Suppressor macrophage treated with lipopolysaccharide for 4 hours (primary cell): ENCODE measurements at regions not wholly inside any gene's neighbourhood (a gene's known extent, or its start where the extent isn't known, plus 50 kb on each side); places are given as distances from the start of the nearest gene placed in this dataset.

Source experiments
- DNase-seq: peaks from one replicate; pipeline ENCODE4 v3.0.0-alpha.2; 2020

- no peak for DNase-seq
Measured at GRCh38 chr15:47824147-47824546, 106.8 kb downstream of the SEMA6D start.

DNA sequence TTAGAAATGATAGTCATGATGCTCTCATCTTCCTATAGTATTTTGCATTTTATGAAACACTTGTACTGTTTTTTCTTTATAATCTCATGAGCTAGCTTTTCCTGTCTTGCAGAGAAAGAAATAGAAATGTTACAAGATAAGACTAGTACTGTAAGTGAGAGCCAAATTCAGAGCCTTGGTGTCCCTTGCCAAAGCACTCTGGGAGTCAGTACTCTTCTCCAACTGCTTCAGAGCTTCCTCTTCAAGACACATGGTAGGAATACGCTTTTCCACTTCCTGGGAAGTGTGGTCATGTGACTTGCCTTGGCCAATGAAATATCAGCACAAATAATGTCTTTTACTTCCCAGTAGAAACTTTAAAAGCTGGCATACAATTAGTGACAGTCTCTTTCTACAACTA is 112.4 kb downstream of the SEMA6D start:
- DNase-seq: no peak

DNA sequence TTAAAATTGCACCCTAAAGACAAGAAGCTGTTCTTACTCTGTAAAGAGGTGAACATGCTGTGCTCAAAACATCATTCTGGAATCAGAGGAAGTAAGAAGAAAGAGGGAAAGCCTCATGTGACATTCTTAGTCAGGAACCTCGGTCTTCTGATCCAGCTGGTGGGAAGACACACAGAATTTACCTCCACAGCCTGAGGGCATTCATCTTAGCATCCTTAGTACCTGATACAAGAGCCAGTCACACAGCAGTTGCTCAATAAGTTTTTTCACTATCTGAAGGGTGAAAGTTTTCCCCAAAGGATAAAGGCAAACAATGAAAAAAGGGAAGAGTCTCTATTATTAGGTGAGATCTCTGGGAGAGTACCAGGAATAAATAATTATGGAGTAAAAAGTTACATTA is 116.8 kb downstream of the SEMA6D start:
- no peak for DNase-seq

- no peak for DNase-seq
Measured at GRCh38 chr15:47839233-47839825, 122.0 kb downstream of the SEMA6D start.

- no peak for DNase-seq
Measured at GRCh38 chr15:47843124-47843663, 125.9 kb downstream of the SEMA6D start.

- DNase-seq: no peak
Measured at GRCh38 chr15:47844437-47844836, 127.1 kb downstream of the SEMA6D start.

DNA sequence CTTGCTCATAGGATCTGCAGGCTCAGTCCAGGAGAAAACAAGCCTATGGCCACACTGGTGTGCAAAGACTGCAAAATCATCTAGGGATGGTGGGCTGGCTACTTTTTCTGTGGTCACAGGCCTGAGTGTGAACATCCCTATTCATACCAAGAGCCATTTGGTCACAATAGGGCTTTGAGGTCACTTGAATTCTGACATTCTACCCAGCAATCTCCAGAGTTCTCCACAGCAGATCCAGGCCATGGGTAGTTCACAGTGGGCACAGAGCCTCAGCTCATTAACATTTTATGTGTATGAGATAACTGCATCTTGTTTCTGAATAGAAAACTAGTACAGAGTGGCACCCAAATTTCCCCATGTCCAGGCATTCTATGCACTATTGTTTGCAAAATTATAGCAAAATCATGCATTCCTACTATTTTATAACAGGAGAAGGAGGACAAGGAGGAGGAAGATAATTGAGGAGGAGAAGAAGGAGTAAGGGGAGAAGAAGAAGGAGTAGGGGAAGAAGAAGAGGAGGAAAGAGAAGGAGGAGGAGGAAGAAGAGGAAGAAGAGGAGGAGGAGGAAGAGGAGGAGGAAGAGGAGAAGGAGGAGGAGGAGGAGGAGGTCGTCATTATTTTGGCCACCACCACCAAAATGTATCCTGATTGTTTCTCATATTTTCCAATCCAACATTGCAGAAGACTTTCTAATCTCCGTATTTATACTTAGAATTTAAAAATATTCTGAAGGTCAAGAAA is 129.0 kb downstream of the SEMA6D start:
- no peak for DNase-seq

DNA sequence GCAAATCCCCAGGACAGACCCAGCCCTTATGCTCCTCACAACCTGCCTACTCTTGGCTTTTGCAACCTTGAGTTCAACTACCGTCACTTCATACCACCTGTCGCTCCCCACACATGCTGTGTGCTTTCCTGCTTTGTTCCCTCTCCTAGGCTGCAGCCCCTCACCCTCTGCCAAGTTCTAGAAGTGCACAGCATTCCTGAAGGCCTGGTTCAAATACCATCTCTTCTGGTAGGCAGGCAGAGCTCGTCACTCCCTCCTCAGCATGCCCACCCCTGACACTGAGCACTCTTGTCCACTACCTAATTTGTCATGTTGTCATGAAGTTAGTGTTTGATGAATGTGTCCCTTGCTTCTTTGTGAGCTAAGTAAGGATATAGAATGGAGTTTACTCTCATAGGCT is 129.6 kb downstream of the SEMA6D start:
- DNase-seq: no peak

- DNase-seq: no peak
Measured at GRCh38 chr15:47856071-47856470, 138.8 kb downstream of the SEMA6D start.

- DNase-seq: no peak
Measured at GRCh38 chr15:47857014-47857775, 139.9 kb downstream of the SEMA6D start.

DNA sequence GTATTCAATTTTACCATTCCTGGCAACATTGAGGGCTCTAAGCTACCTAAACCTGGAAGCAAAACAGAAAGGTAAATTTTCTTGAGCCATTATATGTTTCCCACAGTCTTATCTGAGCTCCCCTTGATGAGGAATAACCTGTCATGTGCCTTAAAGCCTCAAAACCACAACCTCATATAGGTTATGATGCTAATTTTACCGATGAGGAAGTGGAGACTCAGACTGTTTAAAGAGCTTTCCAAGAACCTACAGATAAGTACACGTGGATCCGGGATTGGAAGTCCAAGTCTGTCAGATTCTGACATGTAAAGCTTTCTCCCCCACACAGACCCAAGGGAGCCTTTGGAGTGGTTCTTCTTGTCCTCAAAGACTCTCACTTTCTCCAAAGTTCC is 140.5 kb downstream of the SEMA6D start:
- DNase-seq: no peak

DNA sequence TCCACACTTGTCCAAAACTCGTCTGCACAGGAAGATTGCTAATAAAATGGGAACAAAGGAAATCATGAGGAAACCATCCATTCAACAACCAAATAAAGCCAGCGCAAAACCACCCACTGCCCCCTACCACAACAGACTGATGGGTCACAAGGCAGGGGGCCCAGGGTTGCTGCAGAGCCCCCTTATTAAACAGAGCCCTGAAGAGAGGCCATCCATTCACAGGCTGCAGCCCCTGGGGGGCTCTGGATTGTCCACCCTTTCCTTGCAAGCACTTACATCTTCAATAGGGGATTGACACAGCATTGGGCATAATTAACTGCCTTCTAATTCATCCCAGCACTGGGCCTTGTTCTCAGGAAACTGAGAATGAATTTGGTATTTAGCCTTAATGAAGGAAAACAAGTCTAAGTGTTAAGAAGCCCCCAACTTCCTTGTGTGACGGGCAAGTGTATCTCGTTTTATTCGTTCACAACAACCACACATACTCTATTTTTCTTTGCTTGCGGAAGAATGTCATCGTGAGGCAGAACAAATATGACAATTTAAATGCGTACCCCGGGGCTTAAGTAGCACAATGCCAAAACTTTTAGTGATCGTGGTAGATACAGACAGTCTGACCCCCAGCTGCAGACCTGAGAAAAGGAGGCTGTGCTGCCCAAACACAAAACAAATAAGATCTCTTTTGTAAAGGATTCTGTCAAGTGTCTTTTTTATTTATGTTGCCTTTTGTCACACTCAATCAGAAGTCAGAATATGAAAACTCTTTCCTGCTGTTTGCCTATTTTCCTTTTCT is 144.0 kb downstream of the SEMA6D start:
- no peak for DNase-seq

DNA sequence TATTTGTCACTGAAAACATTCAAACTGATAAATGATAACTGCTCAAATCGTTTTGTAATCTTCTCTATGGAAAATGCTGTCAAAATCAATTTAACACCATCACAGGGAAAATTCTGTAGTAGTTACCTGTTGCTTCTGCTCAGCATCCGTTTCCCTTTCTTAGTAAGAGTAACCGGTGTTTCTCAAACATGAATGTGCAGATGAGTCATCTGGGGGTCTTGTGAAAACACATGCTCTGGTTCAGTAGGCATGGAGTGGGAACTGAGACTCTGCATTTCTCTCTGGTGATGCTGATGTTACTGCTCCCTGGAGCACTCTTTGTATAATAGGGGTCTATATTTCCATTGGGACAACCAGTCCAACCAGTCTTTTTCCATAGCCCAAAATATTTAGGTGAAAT is 145.1 kb downstream of the SEMA6D start:
- DNase-seq: no peak

GRCh38 chr15:47866446-47866845 is 149.1 kb downstream of the SEMA6D start:
- no peak for DNase-seq

DNA sequence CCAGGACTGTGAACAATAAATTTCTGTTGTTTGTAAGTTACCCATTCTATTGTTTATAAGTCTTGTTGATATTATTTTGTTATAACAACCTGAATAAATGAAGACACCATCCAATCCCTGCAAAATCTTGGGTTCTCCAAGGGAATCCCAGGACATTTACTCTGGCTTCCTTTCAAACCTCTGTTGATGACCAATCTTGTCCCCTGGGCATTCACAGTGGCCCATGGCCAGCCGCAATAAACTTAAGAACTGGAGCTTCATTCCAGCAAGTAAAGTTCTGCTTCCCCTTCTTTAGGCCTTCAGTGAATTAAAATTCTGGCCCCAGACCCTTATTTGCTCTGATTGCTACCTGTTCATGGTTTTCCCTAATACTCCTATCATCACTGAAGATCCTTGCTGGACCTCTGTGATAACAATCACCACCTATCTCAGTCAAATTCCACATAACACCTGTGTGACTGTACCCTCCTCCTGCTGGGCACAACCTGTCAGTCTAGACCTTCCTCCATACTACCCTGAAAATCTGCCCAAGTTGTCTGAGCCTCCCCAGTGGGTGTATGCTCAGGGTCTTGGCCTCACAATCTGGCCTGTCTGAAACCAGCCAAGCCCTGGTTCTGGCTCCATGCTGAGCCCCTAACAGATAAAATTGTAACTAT is 153.1 kb downstream of the SEMA6D start:
- no peak for DNase-seq

DNA sequence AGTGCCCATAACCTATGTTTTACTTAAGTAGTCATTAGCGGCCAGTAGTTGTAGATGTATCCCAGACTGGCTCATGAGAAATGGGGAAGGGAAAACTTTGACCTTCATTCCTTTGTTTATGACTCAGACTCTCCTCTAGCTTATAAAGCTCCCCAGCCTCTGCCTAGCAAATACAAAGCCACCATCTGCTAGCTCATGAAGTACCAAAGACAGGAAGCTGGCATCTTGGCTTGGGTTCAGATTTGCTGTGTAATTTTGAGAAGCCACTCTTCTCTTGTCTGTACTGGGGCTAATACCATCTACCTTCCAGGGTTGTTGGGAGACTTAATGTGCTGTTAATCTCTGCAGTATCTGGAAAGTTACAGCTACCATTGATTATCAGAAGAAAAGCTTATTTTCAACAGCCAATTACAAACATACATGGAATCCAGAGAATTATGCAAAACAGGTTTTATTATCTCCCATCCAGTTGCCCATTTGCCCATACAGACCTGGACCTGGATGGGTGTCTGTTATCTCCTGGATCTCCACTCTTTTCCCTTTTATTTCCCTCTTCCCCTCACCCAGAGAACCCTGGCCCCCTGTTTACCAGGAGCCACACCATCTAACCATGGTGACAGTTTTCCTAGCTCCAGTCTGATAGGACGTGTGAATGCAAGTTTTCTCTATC is 153.8 kb downstream of the SEMA6D start:
- no peak for DNase-seq

- no peak for DNase-seq
Measured at GRCh38 chr15:47872208-47872607, 154.9 kb downstream of the SEMA6D start.

DNA sequence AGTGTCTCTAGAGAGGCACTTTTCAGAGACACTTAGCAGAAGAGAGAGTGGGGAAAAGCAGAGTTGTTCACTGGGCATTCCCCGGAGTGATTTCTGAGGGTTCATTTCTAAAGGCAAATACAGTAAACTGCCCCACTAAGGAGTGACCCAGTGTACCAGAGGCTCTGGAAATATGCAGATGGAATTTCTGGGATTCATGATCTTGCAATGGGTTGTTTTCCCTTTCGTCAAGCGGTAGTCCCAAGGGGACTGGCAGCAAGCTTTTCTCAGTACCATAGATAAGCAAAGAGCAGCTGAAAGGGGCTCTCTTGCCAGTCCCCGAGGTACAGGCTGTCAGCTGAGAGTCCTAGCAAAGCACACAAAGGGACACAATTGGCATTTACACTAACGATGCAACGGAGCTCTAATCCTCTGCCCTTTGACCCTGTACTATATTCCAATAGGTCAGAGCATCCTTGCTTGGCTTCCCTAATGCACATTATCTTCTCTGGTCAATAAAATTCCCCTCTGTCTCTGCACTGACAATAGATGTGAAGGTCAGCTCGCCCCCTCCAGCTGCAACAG is 155.6 kb downstream of the SEMA6D start:
- DNase-seq: no peak

DNA sequence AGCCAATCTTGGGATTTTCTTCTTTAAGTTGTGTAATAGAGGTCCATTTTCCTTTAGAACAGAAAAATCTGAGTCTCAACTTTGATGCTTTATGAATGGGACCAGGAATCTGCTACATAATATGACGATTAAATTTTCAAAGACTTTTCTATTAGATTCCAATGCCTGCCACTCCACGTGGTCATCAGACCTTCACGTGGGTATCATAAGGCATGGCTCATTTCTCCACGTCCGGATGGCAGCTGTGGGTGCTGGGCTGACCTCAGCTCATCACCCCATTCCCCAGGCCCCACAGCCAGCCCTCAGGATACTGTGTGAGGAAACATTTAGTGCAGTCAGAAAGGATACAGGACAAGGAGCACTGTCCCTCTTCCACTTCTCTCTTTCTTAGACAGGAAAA is 159.7 kb downstream of the SEMA6D start:
- DNase-seq: no peak

- DNase-seq: no peak
Measured at GRCh38 chr15:47877836-47878235, 160.5 kb downstream of the SEMA6D start.

DNA sequence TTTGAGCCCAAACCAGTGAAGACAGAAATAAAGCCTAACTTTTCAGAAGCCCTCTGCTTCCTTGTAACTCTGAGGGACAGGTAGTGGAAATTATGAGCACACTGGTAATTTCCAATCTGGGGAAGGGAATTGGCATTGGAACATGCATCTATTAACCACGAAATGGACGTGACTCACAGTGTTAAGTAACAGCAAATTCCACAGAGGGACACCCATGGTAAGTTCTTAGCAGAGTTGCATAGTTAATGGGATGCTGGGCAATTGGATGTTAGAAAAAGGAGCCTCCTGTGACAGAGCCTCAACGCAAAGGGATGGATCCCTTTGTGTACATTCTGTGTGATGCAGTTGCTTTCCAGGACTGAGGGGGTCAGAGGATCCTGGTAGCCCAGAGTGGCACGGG is 168.6 kb downstream of the SEMA6D start:
- DNase-seq: no peak
